ENCODE measurements at regions not wholly inside any gene's neighbourhood (a gene's known extent, or its start where the extent isn't known, plus 50 kb on each side); places are given as distances from the start of the nearest gene placed in this dataset.

- no peaks in the 10 kb centered on the region for H3K4me1 ChIP-seq (ENCODE audit: control insufficient read depth in 1 of 2, insufficient read depth in 2 of 2, low read length in 2 of 2)
- no peaks in the 10 kb centered on the region for H3K36me3 ChIP-seq (replicated peaks in 1 of 2; ENCODE audit: control insufficient read depth in 1 of 2, insufficient read depth in 2 of 2, low read length in 2 of 2)
- no peaks in the 10 kb centered on the region for H3K27me3 ChIP-seq (ENCODE audit: control insufficient read depth in 2 of 2, insufficient read depth in 2 of 2, low read length in 2 of 2)
- Mint-ChIP-seq H3K36me3 (no peaks in the 10 kb centered on the region), H3K4me3 (no peak overlapping the region), H3K27me3 (ENCODE audit: low read depth in 3 of 3) (no peaks in the 10 kb centered on the region), H3K4me1 (no peaks in the 10 kb centered on the region), H3K9me3 (peaks cover 0 to 5% (median 2%) of the 10 kb centered on the region in 7 donors), H3K27ac (no peak overlapping the region)
- H3K79me2 ChIP-seq (ENCODE audit: insufficient read depth, low read length): no peaks in the 10 kb centered on the region
- WGBS (ENCODE audit: insufficient coverage): 70% methylated on average over 5 of the region's 6 CpGs
- no peaks in the 10 kb centered on the region for H3K9me3 ChIP-seq (replicated peaks in 1 of 2; ENCODE audit: control insufficient read depth in 1 of 2, insufficient read depth in 1 of 2, low read length in 2 of 2)
- H3K4me2 ChIP-seq (replicated peaks; ENCODE audit: extremely low read depth, low read length, poor library complexity, severe bottlenecking): no peak overlapping the region
- no peak overlapping the region for H3K27ac ChIP-seq (ENCODE audit: low read depth in 1 of 2, low read length in 2 of 2)
- no peak for DNase-seq
- H3K9ac ChIP-seq (ENCODE audit: insufficient read depth, low read length, poor library complexity, severe bottlenecking): no peak overlapping the region
- H4K20me1 ChIP-seq (ENCODE audit: insufficient read depth, low read length): no peaks in the 10 kb centered on the region
- intact Hi-C loops (cut with micrococcal nuclease): no loop called here
- no peak overlapping the region for H3K4me3 ChIP-seq (replicated peaks in 1 of 3; ENCODE audit: low read depth in 2 of 3, low read length in 3 of 3)
- TF ChIP-seq, protein P1, sequence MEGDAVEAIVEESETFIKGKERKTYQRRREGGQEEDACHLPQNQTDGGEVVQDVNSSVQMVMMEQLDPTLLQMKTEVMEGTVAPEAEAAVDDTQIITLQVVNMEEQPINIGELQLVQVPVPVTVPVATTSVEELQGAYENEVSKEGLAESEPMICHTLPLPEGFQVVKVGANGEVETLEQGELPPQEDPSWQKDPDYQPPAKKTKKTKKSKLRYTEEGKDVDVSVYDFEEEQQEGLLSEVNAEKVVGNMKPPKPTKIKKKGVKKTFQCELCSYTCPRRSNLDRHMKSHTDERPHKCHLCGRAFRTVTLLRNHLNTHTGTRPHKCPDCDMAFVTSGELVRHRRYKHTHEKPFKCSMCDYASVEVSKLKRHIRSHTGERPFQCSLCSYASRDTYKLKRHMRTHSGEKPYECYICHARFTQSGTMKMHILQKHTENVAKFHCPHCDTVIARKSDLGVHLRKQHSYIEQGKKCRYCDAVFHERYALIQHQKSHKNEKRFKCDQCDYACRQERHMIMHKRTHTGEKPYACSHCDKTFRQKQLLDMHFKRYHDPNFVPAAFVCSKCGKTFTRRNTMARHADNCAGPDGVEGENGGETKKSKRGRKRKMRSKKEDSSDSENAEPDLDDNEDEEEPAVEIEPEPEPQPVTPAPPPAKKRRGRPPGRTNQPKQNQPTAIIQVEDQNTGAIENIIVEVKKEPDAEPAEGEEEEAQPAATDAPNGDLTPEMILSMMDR (IDR thresholded peaks at IDR 0.05): no peak
- H2AFZ ChIP-seq (ENCODE audit: insufficient read depth, low read depth, low read length, poor library complexity, severe bottlenecking): no peak overlapping the region
Measured at GRCh38 chr5:153136910-153137614, 353.4 kb upstream of the GRIA1 start.

- Histone ChIP-seq H3K79me2 (ENCODE audit: insufficient read depth, low read length) (no peaks in the 10 kb centered on the region), H3K9ac (ENCODE audit: insufficient read depth, low read length, poor library complexity, severe bottlenecking) (no peak overlapping the region), H3K4me1 (ENCODE audit: control insufficient read depth in 1 of 2, insufficient read depth in 2 of 2, low read length in 2 of 2) (no peaks in the 10 kb centered on the region), H2AFZ (ENCODE audit: insufficient read depth, low read depth, low read length, poor library complexity, severe bottlenecking) (no peak overlapping the region), H3K27me3 (ENCODE audit: control insufficient read depth in 2 of 2, insufficient read depth in 2 of 2, low read length in 2 of 2) (no peaks in the 10 kb centered on the region), H3K27ac (ENCODE audit: low read depth in 1 of 2, low read length in 2 of 2) (no peak overlapping the region), H3K9me3 (replicated peaks in 1 of 2; ENCODE audit: control insufficient read depth in 1 of 2, insufficient read depth in 1 of 2, low read length in 2 of 2) (peaks cover 9 to 10% of the 10 kb centered on the region in 2 donors), H4K20me1 (ENCODE audit: insufficient read depth, low read length) (no peaks in the 10 kb centered on the region), H3K4me3 (replicated peaks in 1 of 3; ENCODE audit: low read depth in 2 of 3, low read length in 3 of 3) (no peak overlapping the region), H3K4me2 (replicated peaks; ENCODE audit: extremely low read depth, low read length, poor library complexity, severe bottlenecking) (no peak overlapping the region), H3K36me3 (replicated peaks in 1 of 2; ENCODE audit: control insufficient read depth in 1 of 2, insufficient read depth in 2 of 2, low read length in 2 of 2) (no peaks in the 10 kb centered on the region)
- Mint-ChIP-seq H3K4me1 (no peaks in the 10 kb centered on the region), H3K9me3 (peaks cover 0 to 11% (median 6%) of the 10 kb centered on the region in 7 donors), H3K27ac (no peak overlapping the region), H3K27me3 (ENCODE audit: low read depth in 3 of 3) (no peaks in the 10 kb centered on the region), H3K4me3 (no peak overlapping the region), H3K36me3 (no peaks in the 10 kb centered on the region)
- no peak for DNase-seq
- intact Hi-C loops (cut with micrococcal nuclease): no loop called here
- TF ChIP-seq, protein P1 (IDR thresholded peaks at IDR 0.05): no peak
- 43% methylated on average over 4 of the region's 7 CpGs for WGBS (ENCODE audit: insufficient coverage)
Measured at GRCh38 chr5:153147891-153148623, 342.4 kb upstream of the GRIA1 start.
